ENCODE measurements at regions not wholly inside any gene's neighbourhood (a gene's known extent, or its start where the extent isn't known, plus 50 kb on each side); places are given as distances from the start of the nearest gene placed in this dataset.

DNA sequence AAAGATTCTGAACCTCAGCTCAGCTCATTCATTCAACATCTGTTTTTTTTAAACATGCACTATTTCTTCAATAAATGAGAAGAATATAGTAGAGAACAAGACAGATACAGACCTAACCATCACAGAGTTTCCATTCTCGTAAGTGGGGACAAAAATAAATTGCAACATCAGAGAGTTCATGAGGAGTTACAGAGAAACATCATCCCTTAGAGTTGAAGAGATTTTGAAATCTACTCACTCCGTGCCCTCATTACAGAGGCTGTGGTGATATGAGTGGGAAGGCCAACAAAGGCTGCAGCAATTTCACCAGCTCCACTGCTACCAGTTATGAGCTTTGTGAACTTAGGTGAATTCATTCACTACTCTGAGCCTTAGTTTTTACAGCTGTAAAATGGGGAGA lies 399.3 kb downstream of the BCL11A start:
- TF ChIP-seq POLR2A (IDR thresholded peaks at IDR 0.05; ENCODE audit: low read length) (no peak), GATA1 (IDR thresholded peaks at IDR 0.05; ENCODE audit: low read depth, low read length) (no peak)
